MCF 10A (cell line): ENCODE measurements at regions not wholly inside any gene's neighbourhood (a gene's known extent, or its start where the extent isn't known, plus 50 kb on each side); places are given as distances from the start of the nearest gene placed in this dataset.

ENCODE experiments used
- BruUV-seq: library from RNA; stranded (reverse); fragments of 400-500 nt; replicated peaks from 2 replicates; lab custom pipeline; 2021; lab: Mats Ljungman, UMichigan
- CTCF ChIA-PET: fragments of 300-600 bp; sonication (Branson Sonifier 250); formaldehyde crosslinking; extraction: SDS; loops from one replicate; lab custom pipeline; 2021; ENCODE audit warnings: antibody characterized with exemption, inconsistent platforms; lab: Yijun Ruan, JAX
- POLR2A ChIA-PET: fragments of 300-600, 350-650 bp; sonication (Branson Sonifier 250); formaldehyde crosslinking; extraction: SDS; loops from one replicate; lab custom pipeline; 2020; ENCODE audit warnings: antibody characterized with exemption, inconsistent platforms; lab: Yijun Ruan, JAX
- DNase-seq: peaks from one replicate; pipeline ENCODE4 v3.0.0-alpha.2; 2018; ENCODE audit not compliant: unreplicated experiment
- H3K27ac Mint-ChIP-seq: one replicate; pipeline ENCODE4 v1.8.0; 2022; ENCODE audit warnings: mild to moderate bottlenecking, low read depth, mixed read lengths; ENCODE audit not compliant: unreplicated experiment
- H3K27me3 Mint-ChIP-seq: one replicate; pipeline ENCODE4 v1.8.0; 2022; ENCODE audit warnings: mixed read lengths; ENCODE audit not compliant: insufficient read depth, unreplicated experiment
- H3K36me3 Mint-ChIP-seq: one replicate; pipeline ENCODE4 v1.8.0; 2022; ENCODE audit warnings: mild to moderate bottlenecking, moderate library complexity, mixed read lengths; ENCODE audit not compliant: insufficient read depth, unreplicated experiment
- H3K4me1 Mint-ChIP-seq: one replicate; pipeline ENCODE4 v1.8.0; 2022; ENCODE audit warnings: mixed read lengths; ENCODE audit not compliant: insufficient read depth, unreplicated experiment
- H3K4me3 Mint-ChIP-seq: one replicate; pipeline ENCODE4 v1.8.0; 2022; ENCODE audit warnings: mild to moderate bottlenecking, moderate library complexity, mixed read lengths; ENCODE audit not compliant: unreplicated experiment
- H3K9me3 Mint-ChIP-seq: one replicate; pipeline ENCODE4 v1.8.0; 2022; ENCODE audit warnings: mixed read lengths; ENCODE audit not compliant: unreplicated experiment
- CTCF ChIP-seq: fragments of 200-600 bp; IDR thresholded peaks from one replicate; pipeline ENCODE4 v1.8.0; 2022; ENCODE audit warnings: antibody characterized with exemption, mild to moderate bottlenecking; ENCODE audit not compliant: unreplicated experiment
- intact Hi-C: fragments of 100-400 bp; cut with micrococcal nuclease; formaldehyde crosslinking; loops from 2 replicates; pipeline ENCODE4 v1.14.1; 2022

DNA sequence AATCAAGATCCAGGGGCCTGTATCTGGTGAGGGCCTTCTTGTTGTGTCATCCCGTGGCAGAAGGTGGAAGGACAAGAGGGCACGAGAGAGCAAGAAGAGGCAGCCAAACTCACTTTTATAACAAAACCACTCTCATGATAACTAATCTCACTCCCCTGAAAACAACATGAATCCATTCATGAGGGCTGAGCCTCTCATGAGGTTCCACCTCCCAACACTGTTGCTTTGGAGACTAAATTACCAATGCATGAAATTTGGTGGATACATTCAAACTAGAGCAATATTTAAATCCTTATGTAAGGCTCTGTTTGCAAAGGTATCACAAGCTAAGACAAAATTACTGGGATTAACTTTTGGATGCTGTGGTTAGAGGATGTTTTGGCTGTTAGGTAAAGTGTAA lies 470.1 kb upstream of the NOVA1 start:
- POLR2A ChIA-PET: no interaction called here
- intact Hi-C loops: no loop called here
- BruUV-seq: no TSS peak

DNA sequence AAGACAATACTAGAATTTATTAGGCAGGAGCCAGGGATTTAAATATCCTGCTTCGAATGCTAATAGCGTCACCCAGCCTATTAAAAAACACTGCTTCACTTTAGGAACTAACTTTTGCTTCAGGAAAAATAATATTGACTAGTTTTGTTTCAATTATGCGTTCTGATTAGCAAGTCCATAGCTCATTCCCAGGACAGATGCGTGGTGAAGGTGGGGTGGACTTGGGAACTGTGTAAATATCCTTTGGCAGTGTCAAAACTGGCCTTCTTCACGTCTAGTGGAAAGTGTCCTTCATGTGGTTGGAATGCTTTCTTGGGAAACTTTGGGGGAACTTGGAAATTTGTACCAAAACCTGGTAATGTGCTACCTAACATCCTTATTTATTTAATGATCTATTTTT lies 474.8 kb upstream of the NOVA1 start:
- H3K36me3 Mint-ChIP-seq: peaks cover 4% of the 10 kb centered on the region
- no TSS peak for BruUV-seq
- H3K27me3 Mint-ChIP-seq: no peaks in the 10 kb centered on the region
- no peak overlapping the region for H3K27ac Mint-ChIP-seq
- H3K4me3 Mint-ChIP-seq: no peak overlapping the region
- peaks cover 5% of the 10 kb centered on the region for H3K4me1 Mint-ChIP-seq
- no peak for DNase-seq
- no peak for TF ChIP-seq CTCF
- ChIA-PET POLR2A (no interaction called here), CTCF (interaction anchor here (0.7 kb wide), 2 partner anchors 40 to 148 kb away, joined by 3 read pairs; no protein-coding TSS in a partner anchor)
- intact Hi-C loops: no loop called here
- no peaks in the 10 kb centered on the region for H3K9me3 Mint-ChIP-seq

More for the DNA sequence above, 470.1 kb upstream of the NOVA1 start:
- no peak for TF ChIP-seq CTCF
- H3K9me3 Mint-ChIP-seq: no peaks in the 10 kb centered on the region
- no peak overlapping the region for H3K4me3 Mint-ChIP-seq
- peaks cover 5% of the 10 kb centered on the region for H3K36me3 Mint-ChIP-seq
- CTCF ChIA-PET: no interaction called here
- no peaks in the 10 kb centered on the region for H3K27me3 Mint-ChIP-seq
- no peak for DNase-seq
- no peaks in the 10 kb centered on the region for H3K4me1 Mint-ChIP-seq
- H3K27ac Mint-ChIP-seq: no peak overlapping the region

GRCh38 chr14:27075503-27075902 lies 477.7 kb upstream of the NOVA1 start:
- ChIA-PET POLR2A (no interaction called here), CTCF (no interaction called here)
- peaks cover 7% of the 10 kb centered on the region for H3K9me3 Mint-ChIP-seq
- H3K36me3 Mint-ChIP-seq: no peaks in the 10 kb centered on the region
- peaks cover 13% of the 10 kb centered on the region for H3K27me3 Mint-ChIP-seq
- H3K27ac Mint-ChIP-seq: no peak overlapping the region
- intact Hi-C loops: no loop called here
- DNase-seq: no peak
- TF ChIP-seq CTCF: no peak
- H3K4me1 Mint-ChIP-seq: peaks cover 6% of the 10 kb centered on the region
- no peak overlapping the region for H3K4me3 Mint-ChIP-seq
- BruUV-seq: no TSS peak

DNA sequence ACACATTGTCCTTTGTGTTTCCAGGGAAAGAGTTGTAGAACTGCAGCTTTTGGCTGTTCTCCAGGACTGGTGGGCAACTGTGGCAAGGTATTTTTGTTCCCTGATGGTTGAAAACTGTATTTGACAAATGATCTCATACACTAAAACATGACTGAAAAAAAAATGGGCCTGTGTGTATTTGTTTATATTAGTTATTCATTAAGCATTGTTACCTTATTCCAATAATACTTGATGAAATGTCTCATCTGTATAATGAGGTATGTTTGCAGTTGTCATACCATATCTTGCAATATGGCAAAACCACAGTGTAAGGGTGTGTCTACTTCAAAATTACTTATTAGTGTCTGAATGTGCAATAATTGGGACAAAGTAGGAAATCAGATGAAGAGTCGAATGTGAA lies 479.4 kb upstream of the NOVA1 start:
- Mint-ChIP-seq H3K27ac (no peak overlapping the region), H3K4me3 (no peak overlapping the region), H3K4me1 (peaks cover 6% of the 10 kb centered on the region), H3K36me3 (no peaks in the 10 kb centered on the region), H3K9me3 (peaks cover 7% of the 10 kb centered on the region), H3K27me3 (peaks cover 13% of the 10 kb centered on the region)
- DNase-seq: no peak
- CTCF ChIA-PET: no interaction called here
- no peak for TF ChIP-seq CTCF
- POLR2A ChIA-PET: interaction anchor here (0.7 kb wide), 1 partner anchor 433 kb away, joined by 4 read pairs; no protein-coding TSS in a partner anchor
- intact Hi-C loops: no loop called here
- BruUV-seq: no TSS peak
